Activated T-helper 17 cell treated with anti-CD3 and anti-CD28 coated beads, Interleukin-2, amount 50 U/mL, for 72 hours (primary cell): ENCODE measurements at regions not wholly inside any gene's neighbourhood (a gene's known extent, or its start where the extent isn't known, plus 50 kb on each side); places are given as distances from the start of the nearest gene placed in this dataset.
"Not testable (repeated sequence)": the region's sequence is repeated elsewhere in the genome, so short reads cannot be mapped to it uniquely, and the experiment has no call there.

Experiments
- ATAC-seq: fragments of 150-1000 bp; cut with Tn5 transposase; replicated peaks from 2 replicates; pipeline ENCODE4 v1.10.0; 2021; ENCODE audit warnings: mild to moderate bottlenecking, moderate library complexity
- H3K27ac Mint-ChIP-seq: one replicate; pipeline ENCODE4 v1.8.0; 2022; ENCODE audit warnings: mixed read lengths
- H3K27me3 Mint-ChIP-seq: one replicate; pipeline ENCODE4 v1.8.0; 2022; ENCODE audit warnings: mixed read lengths
- H3K36me3 Mint-ChIP-seq: one replicate; pipeline ENCODE4 v1.8.0; 2022; ENCODE audit warnings: low read depth, mild to moderate bottlenecking, mixed read lengths
- H3K4me1 Mint-ChIP-seq: one replicate; pipeline ENCODE4 v1.8.0; 2022; ENCODE audit warnings: mixed read lengths
- H3K4me3 Mint-ChIP-seq: one replicate; pipeline ENCODE4 v1.8.0; 2022; ENCODE audit warnings: mild to moderate bottlenecking, mixed read lengths
- H3K9me3 Mint-ChIP-seq: one replicate; pipeline ENCODE4 v1.8.0; 2022; ENCODE audit warnings: mixed read lengths

GRCh38 chr2:105515581-105516415 lies 116.9 kb upstream of the FHL2 start:
- H3K9me3 Mint-ChIP-seq = no peaks in the 10 kb centered on the region
- H3K27ac Mint-ChIP-seq = no peak overlapping the region
- no peaks in the 10 kb centered on the region for H3K36me3 Mint-ChIP-seq
- no peak overlapping the region for H3K4me3 Mint-ChIP-seq
- H3K27me3 Mint-ChIP-seq = peaks cover 3% of the 10 kb centered on the region
- ATAC-seq = no peak
- H3K4me1 Mint-ChIP-seq = no peaks in the 10 kb centered on the region

GRCh38 chr2:105514576-105514975 lies 115.7 kb upstream of the FHL2 start:
- no peak overlapping the region for H3K4me3 Mint-ChIP-seq
- peaks cover 3% of the 10 kb centered on the region for H3K27me3 Mint-ChIP-seq
- no peak overlapping the region for H3K27ac Mint-ChIP-seq
- no peaks in the 10 kb centered on the region for H3K9me3 Mint-ChIP-seq
- no peak for ATAC-seq
- no peaks in the 10 kb centered on the region for H3K4me1 Mint-ChIP-seq
- no peaks in the 10 kb centered on the region for H3K36me3 Mint-ChIP-seq

- no peaks in the 10 kb centered on the region for H3K36me3 Mint-ChIP-seq
- H3K9me3 Mint-ChIP-seq = no peaks in the 10 kb centered on the region
- ATAC-seq = no peak
- no peak overlapping the region for H3K4me3 Mint-ChIP-seq
- no peak overlapping the region for H3K27ac Mint-ChIP-seq
- peaks cover 6% of the 10 kb centered on the region for H3K27me3 Mint-ChIP-seq
- H3K4me1 Mint-ChIP-seq = no peaks in the 10 kb centered on the region
Measured at GRCh38 chr2:105510761-105511528, 112.1 kb upstream of the FHL2 start.

- ATAC-seq = no peak
- Mint-ChIP-seq H3K9me3 (no peaks in the 10 kb centered on the region), H3K36me3 (no peaks in the 10 kb centered on the region), H3K4me1 (no peaks in the 10 kb centered on the region), H3K27me3 (peaks cover 7% of the 10 kb centered on the region), H3K27ac (no peak overlapping the region), H3K4me3 (no peak overlapping the region)
Measured at GRCh38 chr2:105509269-105510086, 110.6 kb upstream of the FHL2 start.

GRCh38 chr2:105506860-105507259 lies 108.0 kb upstream of the FHL2 start:
- H3K4me1 Mint-ChIP-seq, H3K27me3 Mint-ChIP-seq, H3K36me3 Mint-ChIP-seq, H3K4me3 Mint-ChIP-seq, H3K9me3 Mint-ChIP-seq, H3K27ac Mint-ChIP-seq, ATAC-seq: not testable (repeated sequence)

GRCh38 chr2:105504459-105504858 lies 105.6 kb upstream of the FHL2 start:
- no peak for ATAC-seq
- Mint-ChIP-seq H3K27me3 (peaks cover 19% of the 10 kb centered on the region), H3K9me3 (peaks cover 5% of the 10 kb centered on the region), H3K27ac (no peak overlapping the region), H3K36me3 (no peaks in the 10 kb centered on the region), H3K4me1 (no peaks in the 10 kb centered on the region), H3K4me3 (no peak overlapping the region)

GRCh38 chr2:105502625-105503334 lies 103.9 kb upstream of the FHL2 start:
- ATAC-seq = peak; percentile 54
- Mint-ChIP-seq H3K36me3 (no peaks in the 10 kb centered on the region), H3K27ac (no peak overlapping the region), H3K4me1 (no peaks in the 10 kb centered on the region), H3K27me3 (peaks cover 26% of the 10 kb centered on the region), H3K9me3 (peaks cover 5% of the 10 kb centered on the region), H3K4me3 (no peak overlapping the region)

- peaks cover 7% of the 10 kb centered on the region for H3K9me3 Mint-ChIP-seq
- ATAC-seq = no peak
- peaks cover 32% of the 10 kb centered on the region for H3K27me3 Mint-ChIP-seq
- H3K4me1 Mint-ChIP-seq = no peaks in the 10 kb centered on the region
- no peak overlapping the region for H3K4me3 Mint-ChIP-seq
- no peak overlapping the region for H3K27ac Mint-ChIP-seq
- H3K36me3 Mint-ChIP-seq = no peaks in the 10 kb centered on the region
Measured at GRCh38 chr2:105498281-105498846, 99.5 kb upstream of the FHL2 start.

GRCh38 chr2:105497094-105497493 lies 98.2 kb upstream of the FHL2 start:
- Mint-ChIP-seq H3K9me3 (peaks cover 14% of the 10 kb centered on the region), H3K27ac (no peak overlapping the region), H3K4me3 (no peak overlapping the region), H3K27me3 (peaks cover 41% of the 10 kb centered on the region), H3K4me1 (no peaks in the 10 kb centered on the region), H3K36me3 (no peaks in the 10 kb centered on the region)
- ATAC-seq = no peak

GRCh38 chr2:105496271-105496670 lies 97.4 kb upstream of the FHL2 start:
- Mint-ChIP-seq H3K27ac (no peak overlapping the region), H3K36me3 (no peaks in the 10 kb centered on the region), H3K4me3 (no peak overlapping the region), H3K27me3 (peaks cover 44% of the 10 kb centered on the region), H3K9me3 (peaks cover 14% of the 10 kb centered on the region), H3K4me1 (no peaks in the 10 kb centered on the region)
- no peak for ATAC-seq

- Mint-ChIP-seq H3K27ac (no peak overlapping the region), H3K9me3 (peaks cover 9% of the 10 kb centered on the region), H3K4me3 (no peak overlapping the region)
Measured at GRCh38 chr2:105494683-105495425, 96.0 kb upstream of the FHL2 start.

GRCh38 chr2:105490956-105491355 lies 92.1 kb upstream of the FHL2 start:
- ATAC-seq = no peak
- Mint-ChIP-seq H3K36me3 (no peaks in the 10 kb centered on the region), H3K27ac (no peak overlapping the region), H3K9me3 (peaks cover 9% of the 10 kb centered on the region), H3K4me3 (no peak overlapping the region), H3K27me3 (peaks cover 17% of the 10 kb centered on the region), H3K4me1 (no peaks in the 10 kb centered on the region)

More at GRCh38 chr2:105494683-105495425, 96.0 kb upstream of the FHL2 start:
- ATAC-seq = no peak
- Mint-ChIP-seq H3K4me1 (no peaks in the 10 kb centered on the region), H3K36me3 (no peaks in the 10 kb centered on the region), H3K27me3 (peaks cover 36% of the 10 kb centered on the region)

GRCh38 chr2:105490204-105490603 lies 91.4 kb upstream of the FHL2 start:
- no peaks in the 10 kb centered on the region for H3K36me3 Mint-ChIP-seq
- no peak overlapping the region for H3K4me3 Mint-ChIP-seq
- H3K27ac Mint-ChIP-seq = no peak overlapping the region
- peaks cover 9% of the 10 kb centered on the region for H3K9me3 Mint-ChIP-seq
- H3K27me3 Mint-ChIP-seq = peaks cover 17% of the 10 kb centered on the region
- no peaks in the 10 kb centered on the region for H3K4me1 Mint-ChIP-seq
- ATAC-seq = no peak
